ENCODE measurements at regions not wholly inside any gene's neighbourhood (a gene's known extent, or its start where the extent isn't known, plus 50 kb on each side); places are given as distances from the start of the nearest gene placed in this dataset.
"Not testable (repeated sequence)": the region's sequence is repeated elsewhere in the genome, so short reads cannot be mapped to it uniquely, and the experiment has no call there.

GRCh38 chr5:86292811-86293210 is 324.9 kb upstream of the COX7C start:
- H2BK15ac ChIP-seq (ENCODE audit: low read depth, low read length); H3K27me3 ChIP-seq (ENCODE audit: insufficient read depth, low read length); H4K91ac ChIP-seq (ENCODE audit: insufficient read length, low read depth, low read length); H3K27me3 Mint-ChIP-seq (ENCODE audit: low read depth); H3K79me1 ChIP-seq (ENCODE audit: insufficient read depth, low read depth, low read length, poor library complexity, severe bottlenecking); H3K4me1 ChIP-seq (ENCODE audit: insufficient read depth, low read length); DNase-seq; H4K20me1 ChIP-seq (ENCODE audit: control insufficient read depth, insufficient read depth, insufficient read length); H3K36me3 Mint-ChIP-seq (ENCODE audit: insufficient read depth in 1 of 3, low read depth in 3 of 3); H3K9me3 ChIP-seq (ENCODE audit: control insufficient read depth, low read depth, low read length); H3T11ph ChIP-seq (ENCODE audit: low read length); H4K5ac ChIP-seq (ENCODE audit: insufficient read length, low read depth, low read length); H3K18ac ChIP-seq (ENCODE audit: insufficient read length, low read depth, low read length); H3K14ac ChIP-seq (ENCODE audit: insufficient read depth, low read length); H3K4me1 Mint-ChIP-seq; H2BK20ac ChIP-seq (ENCODE audit: low read depth, low read length, poor library complexity, severe bottlenecking); H3K56ac ChIP-seq (ENCODE audit: insufficient read length, low read depth, low read length); H2AFZ ChIP-seq (ENCODE audit: low read length); H3K27ac ChIP-seq (ENCODE audit: insufficient read length, low read depth, low read length); H3K23ac ChIP-seq (ENCODE audit: insufficient read length, low read depth, low read length); H3K4ac ChIP-seq (ENCODE audit: low read depth, low read length); H3K79me2 ChIP-seq (ENCODE audit: insufficient read depth, low read length); H2BK5ac ChIP-seq (ENCODE audit: insufficient read length, low read length); H4K8ac ChIP-seq (replicated peaks; ENCODE audit: insufficient read length, low read depth, low read length); H2AK5ac ChIP-seq (ENCODE audit: insufficient read length, low read length); H3K9ac ChIP-seq (ENCODE audit: extremely low read depth, insufficient read length, low read length); H3K4me2 ChIP-seq (ENCODE audit: insufficient read depth, insufficient read length, low read length); H3K23me2 ChIP-seq (ENCODE audit: insufficient read length, low read depth, low read length, poor library complexity, severe bottlenecking); H2BK120ac ChIP-seq (ENCODE audit: low read depth, low read length, poor library complexity, severe bottlenecking); H2BK12ac ChIP-seq (ENCODE audit: insufficient read length, low read depth, low read length); H3K4me3 Mint-ChIP-seq; H3K27ac Mint-ChIP-seq: not testable (repeated sequence)
- peaks cover 0 to 11% of the 10 kb centered on the region in 2 experiments; a peak in 4 of 5 replicates for H3K9me3 Mint-ChIP-seq
- no CpG with 5 or more reads among the region's 6 CpGs for WGBS (ENCODE audit: extremely low coverage, insufficient read length, low lambda C conversion rate)

- not testable (repeated sequence) for H3K23ac ChIP-seq (ENCODE audit: insufficient read length, low read depth, low read length); H4K8ac ChIP-seq (replicated peaks; ENCODE audit: insufficient read length, low read depth, low read length); H3K4ac ChIP-seq (ENCODE audit: low read depth, low read length); H4K91ac ChIP-seq (ENCODE audit: insufficient read length, low read depth, low read length); H3K27ac Mint-ChIP-seq; H2AK5ac ChIP-seq (ENCODE audit: insufficient read length, low read length); H2AFZ ChIP-seq (ENCODE audit: low read length); H3K27ac ChIP-seq (ENCODE audit: insufficient read length, low read depth, low read length); H3T11ph ChIP-seq (ENCODE audit: low read length); H3K14ac ChIP-seq (ENCODE audit: insufficient read depth, low read length); H3K9me3 Mint-ChIP-seq; H3K79me2 ChIP-seq (ENCODE audit: insufficient read depth, low read length); H2BK5ac ChIP-seq (ENCODE audit: insufficient read length, low read length); H3K56ac ChIP-seq (ENCODE audit: insufficient read length, low read depth, low read length); H2BK12ac ChIP-seq (ENCODE audit: insufficient read length, low read depth, low read length); H3K36me3 Mint-ChIP-seq (ENCODE audit: insufficient read depth in 1 of 3, low read depth in 3 of 3); H4K20me1 ChIP-seq (ENCODE audit: control insufficient read depth, insufficient read depth, insufficient read length); H3K23me2 ChIP-seq (ENCODE audit: insufficient read length, low read depth, low read length, poor library complexity, severe bottlenecking); H2BK15ac ChIP-seq (ENCODE audit: low read depth, low read length); H2BK120ac ChIP-seq (ENCODE audit: low read depth, low read length, poor library complexity, severe bottlenecking); H3K27me3 ChIP-seq (ENCODE audit: insufficient read depth, low read length); H3K4me1 ChIP-seq (ENCODE audit: insufficient read depth, low read length); H3K79me1 ChIP-seq (ENCODE audit: insufficient read depth, low read depth, low read length, poor library complexity, severe bottlenecking); H3K4me1 Mint-ChIP-seq; H2BK20ac ChIP-seq (ENCODE audit: low read depth, low read length, poor library complexity, severe bottlenecking); H4K5ac ChIP-seq (ENCODE audit: insufficient read length, low read depth, low read length); DNase-seq; H3K27me3 Mint-ChIP-seq (ENCODE audit: low read depth); H3K9ac ChIP-seq (ENCODE audit: extremely low read depth, insufficient read length, low read length); H3K18ac ChIP-seq (ENCODE audit: insufficient read length, low read depth, low read length); H3K4me3 Mint-ChIP-seq; H3K4me2 ChIP-seq (ENCODE audit: insufficient read depth, insufficient read length, low read length); H3K9me3 ChIP-seq (ENCODE audit: control insufficient read depth, low read depth, low read length)
- no CpG with 5 or more reads among the region's 1 CpG for WGBS (ENCODE audit: extremely low coverage, insufficient read length, low lambda C conversion rate)
Observed at GRCh38 chr5:86302643-86303042, 315.1 kb upstream of the COX7C start.

All from H9 (cell line).